HepG2 (cell line): ENCODE measurements at regions not wholly inside any gene's neighbourhood (a gene's known extent, or its start where the extent isn't known, plus 50 kb on each side); places are given as distances from the start of the nearest gene placed in this dataset.

ENCODE experiments used
- ATAC-seq: fragments of 200-7000 bp; cut with Tn5 transposase; 3 replicates; pipeline ENCODE4 v1.9.1; 2020; ENCODE audit warnings: mild to moderate bottlenecking, moderate library complexity
- BruUV-seq: library from RNA; stranded (reverse); fragments of 400-500 nt; replicated peaks from 2 replicates; lab custom pipeline; 2021; lab: Mats Ljungman, UMichigan
- CTCF ChIA-PET: fragments of 300-600 bp; formaldehyde crosslinking; extraction: SDS; loops from one replicate; lab custom pipeline; 2021; ENCODE audit warnings: low total read pairs, inconsistent platforms, low intra/inter-chr PET ratio; lab: Yijun Ruan, JAX
- POLR2A ChIA-PET: fragments of 350-600 bp; sonication (Branson Sonifier 250); formaldehyde crosslinking; loops from one replicate; lab custom pipeline; 2020; ENCODE audit warnings: antibody characterized with exemption, inconsistent platforms; lab: Yijun Ruan, JAX
- DNase-seq: peaks from one replicate; pipeline ENCODE4 v3.0.0-alpha.2; 2015; ENCODE audit warnings: low spot score
- FAIRE-seq: peaks from 3 replicates; lab custom pipeline; 2011; peaks lifted over from hg19 to GRCh38; lab: Jason Lieb, UNC
- H2AFZ ChIP-seq: one replicate; pipeline ENCODE4 v1.6.1; 2011; ENCODE audit warnings: low read length, inconsistent platforms
- H3K27ac ChIP-seq: fragments of 300-600 bp; 3 replicates; pipeline ENCODE4 v1.8.0; 2011; ENCODE audit warnings: mixed run types, mild to moderate bottlenecking, mixed read lengths, low read length, inconsistent platforms; ENCODE audit not compliant: insufficient read depth; ENCODE audit errors: extremely low read length
- H3K27me3 ChIP-seq, 2 experiments: fragments of 200-600 bp in 1 of 2; 2 replicates in 1 of 2; 3 replicates in 1 of 2; pipeline versions ENCODE4 v1.6.0 to v1.8.0; 2011; ENCODE audit warnings: low read length in 2 of 2, mild to moderate bottlenecking in 2 of 2, moderate library complexity in 2 of 2, inconsistent platforms in 1 of 2; ENCODE audit not compliant: insufficient read depth in 2 of 2, control insufficient read depth in 1 of 2
- H3K36me3 ChIP-seq, 2 experiments: fragments of 200-600 bp in 1 of 2; replicated peaks in 1 of 2; 2 replicates in 1 of 2; 3 replicates in 1 of 2; pipeline versions ENCODE4 v1.5.1 to v1.8.0; 2011; ENCODE audit warnings: low read length in 2 of 2, inconsistent platforms in 1 of 2; ENCODE audit not compliant: insufficient read depth in 2 of 2, control insufficient read depth in 1 of 2
- H3K4me1 ChIP-seq: 2 replicates; pipeline ENCODE4 v1.5.1; 2012; ENCODE audit warnings: low read length, inconsistent platforms; ENCODE audit not compliant: insufficient read depth
- H3K4me2 ChIP-seq: 2 replicates; pipeline ENCODE4 v1.6.0; 2011; ENCODE audit warnings: low read depth, low read length, inconsistent platforms
- H3K4me3 ChIP-seq, 3 experiments: fragments of 200-600 bp in 1 of 3; sonication (generic), shearing (Covaris generic) in 1 of 3; replicated peaks in 1 of 3; 2 replicates each; pipeline ENCODE4 v1.5.1; 2011 to 2016; ENCODE audit warnings: low read length in 3 of 3, inconsistent platforms in 2 of 3, low read depth in 2 of 3, mild to moderate bottlenecking in 2 of 3, control low read depth in 1 of 3, mixed read lengths in 1 of 3; ENCODE audit not compliant: insufficient read depth in 1 of 3
- H3K79me2 ChIP-seq: one replicate; pipeline ENCODE4 v1.6.1; 2011; ENCODE audit warnings: low read length, inconsistent platforms; ENCODE audit not compliant: insufficient read depth
- H3K9ac ChIP-seq: 2 replicates; pipeline ENCODE4 v1.6.0; 2011; ENCODE audit warnings: mild to moderate bottlenecking, low read depth, low read length, inconsistent platforms; ENCODE audit not compliant: insufficient read depth
- H3K9me3 ChIP-seq: 2 replicates; pipeline ENCODE4 v1.5.1; 2012; ENCODE audit warnings: mild to moderate bottlenecking, low read length
- H4K20me1 ChIP-seq: 2 replicates; pipeline ENCODE4 v1.6.0; 2011; ENCODE audit warnings: inconsistent platforms, mild to moderate bottlenecking, low read length, moderate library complexity; ENCODE audit not compliant: insufficient read depth
- BRD4 ChIP-seq: sonication (generic); formaldehyde crosslinking; IDR thresholded peaks from 2 replicates; pipeline ENCODE4 v1.4.0; 2020; ENCODE audit warnings: missing genetic modification reagents
- MIER3 ChIP-seq: IDR thresholded peaks from 2 replicates; pipeline ENCODE4 v1.6.1; 2016; ENCODE audit warnings: missing compliant biosample characterization, borderline replicate concordance
- PHF8 ChIP-seq: sonication (generic); formaldehyde crosslinking; IDR thresholded peaks from 2 replicates; pipeline ENCODE4 v1.5.0; 2020; ENCODE audit warnings: missing genetic modification reagents
- SUZ12 ChIP-seq: fragments of 150-350 bp; IDR thresholded peaks from 2 replicates; pipeline ENCODE4 v1.6.1; 2014; ENCODE audit warnings: low read depth, low read length
- ZFAT ChIP-seq: sonication (generic); formaldehyde crosslinking; conservative IDR thresholded peaks from 2 replicates; pipeline ENCODE4 v1.8.1; 2023; ENCODE audit warnings: missing genetic modification reagents, inconsistent platforms
- ZFP36L1 ChIP-seq: sonication (generic); formaldehyde crosslinking; IDR thresholded peaks from 2 replicates; pipeline ENCODE4 v1.8.0; 2022; ENCODE audit warnings: mild to moderate bottlenecking, missing genetic modification reagents, moderate library complexity
- ZNF256 ChIP-seq: sonication (generic); formaldehyde crosslinking; conservative IDR thresholded peaks from 2 replicates; pipeline ENCODE4 v1.4.0; 2020; ENCODE audit warnings: missing genetic modification reagents
- ZNF670 ChIP-seq: sonication (generic); formaldehyde crosslinking; IDR thresholded peaks from 2 replicates; pipeline ENCODE4 v1.8.0; 2022; ENCODE audit warnings: mild to moderate bottlenecking, missing genetic modification reagents, borderline replicate concordance
- ZNF747 ChIP-seq: sonication (generic); formaldehyde crosslinking; IDR thresholded peaks from 2 replicates; pipeline ENCODE4 v1.8.1; 2023; ENCODE audit warnings: missing genetic modification reagents, mild to moderate bottlenecking, borderline replicate concordance
- ZNF761 ChIP-seq: sonication (generic); formaldehyde crosslinking; conservative IDR thresholded peaks from 2 replicates; pipeline ENCODE4 v1.4.0; 2020; ENCODE audit warnings: mild to moderate bottlenecking, missing genetic modification reagents
- ZNF768 ChIP-seq: sonication (generic); formaldehyde crosslinking; IDR thresholded peaks from 2 replicates; pipeline ENCODE4 v1.4.0; 2020; ENCODE audit warnings: missing genetic modification reagents
- WGBS: methylation state at CpG from one replicate; pipeline ENCODE4 v1.1.6; 2017; ENCODE audit warnings: low lambda C conversion rate; 5-methylcytosine and 5-hydroxymethylcytosine counted together
- in situ Hi-C: cut with HindIII; loops from 2 replicates; pipeline ENCODE4 v1.10.0; 2017; ENCODE audit warnings: low pct_unique_long_range_greater_than_20kb; ENCODE audit not compliant: extremely low pct_ligation_motif_present
- intact Hi-C: fragments of 100-400 bp; cut with micrococcal nuclease; formaldehyde crosslinking; loops from one replicate; pipeline ENCODE4 v1.10.0; 2022; ENCODE audit not compliant: unreplicated experiment
- TF ChIP-seq, protein P1 (sequence below): sonication (generic); formaldehyde crosslinking; IDR thresholded peaks from 2 replicates; pipeline ENCODE4 v1.4.0; 2020; ENCODE audit warnings: low read depth, mild to moderate bottlenecking, missing genetic modification reagents
- TF ChIP-seq, protein P2 (sequence below): sonication (generic); formaldehyde crosslinking; IDR thresholded peaks from 2 replicates; pipeline ENCODE4 v1.4.0; 2020; ENCODE audit warnings: missing genetic modification reagents; ENCODE audit errors: not compliant biosample characterization

DNA sequence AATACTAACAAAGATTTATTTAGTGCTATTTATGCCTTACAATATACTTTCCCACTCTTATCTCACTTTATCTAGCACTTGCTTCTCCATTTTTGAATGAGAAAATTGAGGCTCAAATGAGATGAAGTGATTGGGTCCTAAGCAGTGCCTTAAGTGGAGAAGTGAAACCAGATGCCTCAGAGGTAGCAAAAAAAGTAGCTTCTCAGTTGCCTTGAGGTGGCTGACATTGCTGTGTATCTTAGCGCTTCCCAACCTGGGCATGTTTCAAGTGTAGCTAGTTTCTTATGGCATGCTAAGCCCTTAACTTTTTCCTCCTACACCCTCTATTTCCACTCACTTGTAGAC lies 390.4 kb downstream of the OMA1 start:
- H3K27me3 ChIP-seq, result no peaks in the 10 kb centered on the region
- H3K36me3 ChIP-seq, result no peaks in the 10 kb centered on the region
- no peak for ATAC-seq
- no TSS peak for BruUV-seq
- H3K4me3 ChIP-seq, result no peak overlapping the region
- WGBS, result 89% methylated on average over 1 of the region's 1 CpG
- ChIA-PET CTCF (interaction anchor here (0.6 kb wide), 1 partner anchor 74 kb away, joined by 3 read pairs; no protein-coding TSS in a partner anchor), POLR2A (no interaction called here)
- H3K9ac ChIP-seq, result no peak overlapping the region
- no peaks in the 10 kb centered on the region for H3K79me2 ChIP-seq
- no peaks in the 10 kb centered on the region for H3K9me3 ChIP-seq
- no peak for FAIRE-seq
- H4K20me1 ChIP-seq, result no peaks in the 10 kb centered on the region
- DNase-seq, result no peak
- no peaks in the 10 kb centered on the region for H3K4me1 ChIP-seq
- H3K27ac ChIP-seq, result no peak overlapping the region
- in situ Hi-C loops, result no loop called here
- no peak overlapping the region for H2AFZ ChIP-seq
- no peak overlapping the region for H3K4me2 ChIP-seq
- TF ChIP-seq, protein P1, sequence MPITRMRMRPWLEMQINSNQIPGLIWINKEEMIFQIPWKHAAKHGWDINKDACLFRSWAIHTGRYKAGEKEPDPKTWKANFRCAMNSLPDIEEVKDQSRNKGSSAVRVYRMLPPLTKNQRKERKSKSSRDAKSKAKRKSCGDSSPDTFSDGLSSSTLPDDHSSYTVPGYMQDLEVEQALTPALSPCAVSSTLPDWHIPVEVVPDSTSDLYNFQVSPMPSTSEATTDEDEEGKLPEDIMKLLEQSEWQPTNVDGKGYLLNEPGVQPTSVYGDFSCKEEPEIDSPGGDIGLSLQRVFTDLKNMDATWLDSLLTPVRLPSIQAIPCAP (CRISPR knock-in tag), result no peak
- no peak for TF ChIP-seq BRD4
- TF ChIP-seq PHF8 (CRISPR knock-in tag), result no peak
- TF ChIP-seq MIER3 (CRISPR knock-in tag), result no peak
- no peak for TF ChIP-seq ZNF256
- no peak for TF ChIP-seq SUZ12
- no peak for TF ChIP-seq ZNF768 (CRISPR knock-in tag)
- TF ChIP-seq, protein P2, sequence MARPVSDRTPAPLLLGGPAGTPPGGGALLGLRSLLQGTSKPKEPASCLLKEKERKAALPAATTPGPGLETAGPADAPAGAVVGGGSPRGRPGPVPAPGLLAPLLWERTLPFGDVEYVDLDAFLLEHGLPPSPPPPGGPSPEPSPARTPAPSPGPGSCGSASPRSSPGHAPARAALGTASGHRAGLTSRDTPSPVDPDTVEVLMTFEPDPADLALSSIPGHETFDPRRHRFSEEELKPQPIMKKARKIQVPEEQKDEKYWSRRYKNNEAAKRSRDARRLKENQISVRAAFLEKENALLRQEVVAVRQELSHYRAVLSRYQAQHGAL, result no peak
- TF ChIP-seq ZNF670 (CRISPR knock-in tag), result no peak
- no peak for TF ChIP-seq ZNF747 (CRISPR knock-in tag)
- no peak for TF ChIP-seq ZFAT (CRISPR knock-in tag)
- TF ChIP-seq ZFP36L1 (CRISPR knock-in tag), result no peak
- no peak for TF ChIP-seq ZNF761 (CRISPR knock-in tag)
- intact Hi-C loops, result no loop called here
